DMS153 (cell line): ENCODE measurements at regions not wholly inside any gene's neighbourhood (a gene's known extent, or its start where the extent isn't known, plus 50 kb on each side); places are given as distances from the start of the nearest gene placed in this dataset.

Experiments used
- DNase-seq: peaks from one replicate; lab custom pipeline; 2025; lab: John Stamatoyannopoulos, UW

DNA sequence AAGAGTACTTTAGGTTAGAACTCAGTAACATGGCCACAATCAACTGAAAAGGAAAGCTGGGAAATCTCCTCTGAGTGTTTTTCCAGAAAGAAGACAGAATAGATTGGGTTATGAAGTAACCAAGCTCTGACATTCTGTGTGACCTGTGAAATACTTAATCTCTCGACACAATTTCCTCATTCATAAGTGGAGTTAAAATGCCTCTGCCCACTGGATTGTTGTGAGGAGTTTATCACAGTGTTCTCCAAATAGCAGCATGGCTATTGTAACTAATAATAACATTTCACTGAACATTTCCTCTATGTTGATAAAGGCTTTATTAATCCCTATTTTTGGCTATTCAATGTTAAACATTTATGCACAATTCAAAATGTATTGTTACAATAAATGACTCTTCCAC lies 311.0 kb downstream of the GABRB2 start:
- no peak for DNase-seq

DNA sequence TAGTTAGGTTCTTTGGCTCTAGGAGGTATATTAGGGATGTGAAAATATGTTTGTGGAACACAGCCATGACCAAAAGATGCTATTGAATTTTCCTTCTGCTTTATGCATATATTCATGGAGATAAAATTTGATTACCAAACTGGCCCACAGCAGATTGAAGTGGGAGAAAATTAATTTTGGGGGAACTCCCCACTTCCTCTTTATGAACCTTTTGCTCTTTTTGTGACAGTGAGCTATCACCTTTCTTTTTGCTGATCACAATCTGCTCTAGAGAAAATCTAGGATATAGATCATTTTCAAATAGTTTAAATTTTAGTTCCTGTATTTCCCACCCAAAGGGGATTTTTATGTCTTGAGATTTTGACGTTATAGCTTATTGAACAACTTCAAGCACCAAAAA lies 313.0 kb downstream of the GABRB2 start:
- no peak for DNase-seq

DNA sequence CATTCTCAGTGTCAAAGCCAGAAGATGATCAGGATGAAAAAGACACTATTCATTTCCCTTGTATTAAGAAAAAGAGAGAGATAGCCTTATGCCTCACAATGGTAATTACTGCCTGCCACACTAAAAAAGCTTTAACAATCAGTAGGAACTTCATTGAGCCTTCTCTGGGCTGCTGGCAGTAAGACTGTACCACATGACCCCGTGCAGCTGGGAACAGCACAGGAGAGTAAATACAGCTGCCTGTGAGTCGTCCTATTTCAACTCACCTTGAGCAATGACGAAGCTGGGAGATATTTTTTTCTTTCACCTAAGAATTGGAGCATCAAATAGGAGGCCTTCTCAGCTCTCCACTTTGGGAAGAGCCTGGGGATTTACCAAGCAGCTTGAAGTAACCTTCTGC lies 316.3 kb downstream of the GABRB2 start:
- peak; percentile 42 for DNase-seq

DNA sequence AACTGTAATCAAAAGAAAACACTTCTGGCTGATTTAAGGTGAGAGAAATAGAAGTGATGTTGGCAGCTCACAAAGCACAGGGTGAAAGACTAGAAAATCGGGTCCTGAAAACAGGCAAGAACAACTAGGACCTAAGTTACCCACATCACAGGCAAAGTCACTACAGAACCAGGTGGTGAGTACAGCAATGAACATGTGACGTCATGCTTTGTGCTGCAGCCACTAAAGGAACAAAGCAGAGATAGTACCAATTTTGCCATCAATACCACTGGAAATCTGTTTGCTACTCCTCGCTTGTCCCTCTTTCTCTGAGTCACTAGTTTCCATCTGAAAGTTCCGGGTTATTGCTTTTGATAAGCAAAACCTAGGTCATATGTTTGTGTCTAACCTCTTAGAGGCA lies 326.7 kb downstream of the GABRB2 start:
- DNase-seq = no peak

DNA sequence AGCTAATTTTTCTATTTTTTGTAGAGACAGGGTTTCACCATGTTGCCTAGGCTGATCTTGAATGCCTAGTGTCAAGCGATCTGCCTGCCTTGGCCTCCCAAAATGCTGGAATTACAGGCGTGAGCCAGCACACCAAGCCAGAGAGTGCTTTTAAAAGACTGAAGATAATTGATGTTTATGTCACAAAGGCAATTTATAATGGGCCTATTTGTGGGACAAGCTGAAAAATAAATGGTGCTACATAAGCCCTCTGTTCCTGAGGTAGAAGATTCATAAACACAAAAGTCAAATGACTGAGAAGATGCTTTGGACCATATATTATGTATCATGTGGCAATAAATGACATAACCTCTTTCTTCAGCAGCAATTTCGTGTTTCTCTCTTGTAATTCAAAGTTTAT lies 329.6 kb downstream of the GABRB2 start:
- no peak for DNase-seq

DNA sequence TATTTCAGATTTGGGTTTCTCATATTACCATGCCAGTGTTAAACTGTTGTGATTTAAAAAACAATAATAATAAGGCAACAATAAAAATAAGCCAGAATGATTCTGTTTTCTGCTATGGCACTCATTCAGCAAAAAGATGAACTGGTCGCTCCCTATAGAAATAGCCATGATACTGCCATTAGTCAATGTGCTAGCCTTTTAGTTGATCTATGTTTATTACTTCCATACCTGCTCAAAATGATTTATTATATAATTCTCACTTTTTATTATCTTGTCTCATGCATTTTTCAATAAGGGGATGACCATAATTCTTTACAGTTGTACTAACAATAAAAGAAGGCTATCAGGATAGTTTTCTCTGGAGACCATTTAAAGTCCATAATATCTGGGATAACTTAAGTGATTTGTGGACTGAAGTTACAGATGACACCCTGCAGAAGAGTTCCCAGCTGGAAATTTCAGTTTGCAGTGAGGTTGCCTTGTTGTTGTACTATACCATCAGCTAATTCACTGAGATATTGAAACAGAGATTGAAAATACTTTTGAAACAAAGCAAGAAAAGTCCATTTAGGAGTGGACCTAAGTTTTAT lies 334.3 kb downstream of the GABRB2 start:
- DNase-seq = no peak

DNA sequence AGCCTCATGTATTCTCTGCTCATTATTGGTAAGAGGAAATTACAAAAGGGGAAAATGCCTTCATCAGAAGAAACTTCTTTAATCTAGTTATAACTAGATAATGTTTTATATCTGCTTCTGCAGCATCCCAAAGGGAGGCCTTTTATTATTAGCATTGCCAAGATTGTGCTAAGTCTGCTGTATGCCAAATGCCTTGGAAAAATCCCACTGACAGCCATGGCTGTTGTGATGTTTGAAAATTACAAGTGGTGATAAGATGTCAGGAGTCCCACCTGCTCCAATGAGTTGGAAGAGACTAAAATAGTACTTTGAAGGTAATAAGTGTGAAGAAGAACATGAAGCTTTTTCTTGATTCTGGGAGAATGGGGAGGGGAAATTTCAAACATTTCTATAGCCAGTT lies 345.0 kb downstream of the GABRB2 start:
- no peak for DNase-seq

DNA sequence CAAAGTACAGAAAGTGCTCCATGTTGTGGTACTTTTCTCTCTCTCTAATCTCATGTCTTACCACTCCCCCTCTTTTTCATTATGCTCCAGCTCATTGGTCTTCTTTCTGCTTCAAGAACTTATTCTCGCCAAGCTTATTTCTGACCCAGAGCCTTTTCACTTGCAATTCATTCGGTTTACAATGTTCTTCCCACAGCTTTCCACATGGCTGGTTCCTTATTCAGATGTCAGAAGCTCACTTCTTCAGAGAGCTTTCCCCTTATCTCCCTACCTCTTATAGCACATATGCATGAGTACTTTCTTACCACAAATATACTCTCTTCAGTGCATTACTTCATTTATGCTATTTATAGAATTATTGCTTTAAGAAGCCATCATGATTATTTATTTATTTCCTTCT lies 338.8 kb upstream of the ATP10B start:
- DNase-seq = no peak

DNA sequence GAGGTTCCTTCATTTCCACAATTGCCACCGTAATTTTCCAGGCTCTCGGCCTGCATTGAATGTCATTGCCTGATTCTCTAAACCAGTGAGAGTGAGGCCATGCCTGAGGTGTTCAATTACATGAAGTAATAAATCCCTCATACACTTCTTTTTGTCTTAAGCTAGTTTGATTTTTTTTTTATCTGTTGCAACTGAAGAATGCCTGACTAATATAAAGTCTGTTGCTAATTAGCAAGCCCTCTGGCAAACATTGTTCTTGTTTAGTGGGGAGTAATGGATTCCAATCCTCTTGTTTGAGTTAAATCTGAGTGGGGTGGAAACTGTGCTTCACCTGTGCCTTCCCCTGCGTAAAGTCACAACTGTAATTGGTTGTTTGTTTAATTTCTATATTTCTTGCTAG lies 338.1 kb upstream of the ATP10B start:
- no peak for DNase-seq

DNA sequence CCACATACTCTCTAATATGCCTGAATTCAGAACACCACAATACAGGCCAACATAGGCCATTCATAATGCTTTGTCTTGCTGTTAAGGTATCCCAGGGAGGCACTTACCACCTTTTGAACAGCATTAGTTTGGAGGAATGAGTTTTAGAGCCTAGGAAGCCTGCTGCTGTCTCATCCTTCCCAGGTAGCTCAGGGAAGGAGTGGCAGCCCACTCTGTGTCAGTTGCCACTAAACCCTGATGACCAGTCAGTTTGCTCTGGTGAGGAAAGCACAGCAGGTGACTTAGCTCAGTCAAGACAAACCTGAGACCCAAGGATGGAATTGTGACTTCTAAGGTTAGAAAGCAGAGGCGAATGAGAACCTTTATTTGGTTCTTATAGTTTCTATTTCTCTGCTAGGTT lies 337.4 kb upstream of the ATP10B start:
- no peak for DNase-seq

DNA sequence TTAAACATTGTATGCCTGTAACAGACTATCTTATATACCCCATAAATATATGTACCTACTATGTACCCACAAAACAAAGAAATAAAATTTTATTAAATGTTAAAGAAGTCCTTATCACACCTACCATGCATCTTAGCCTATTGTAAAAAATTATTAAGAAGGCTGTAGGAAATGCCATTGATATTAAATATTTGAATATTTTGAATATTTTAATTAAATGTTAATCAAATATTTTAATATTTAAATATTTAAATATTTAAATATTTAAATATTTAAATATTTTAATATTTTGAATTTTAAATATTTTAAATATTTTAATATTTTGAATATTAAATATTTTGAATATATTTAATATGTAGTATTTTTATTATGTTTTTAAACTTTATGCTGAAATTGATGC lies 331.5 kb upstream of the ATP10B start:
- DNase-seq = no peak

DNA sequence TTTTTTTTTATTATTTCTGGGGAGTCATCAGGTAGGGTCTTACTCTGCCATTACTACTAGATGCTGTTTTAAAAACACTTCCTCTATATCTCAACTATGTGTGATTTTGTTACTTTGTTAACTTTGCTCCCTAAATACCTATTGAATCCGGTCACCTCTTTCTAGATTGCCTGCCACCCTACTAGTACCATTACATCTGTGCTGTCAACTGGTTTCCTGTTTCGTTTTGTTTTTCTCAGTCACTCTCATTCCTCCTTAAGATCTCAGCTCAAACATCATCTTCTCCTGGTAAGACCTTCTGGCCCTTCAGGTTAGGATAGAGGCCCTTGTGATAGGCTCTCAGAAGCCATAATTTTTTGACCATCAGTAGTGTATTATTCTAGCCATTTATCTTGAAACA lies 324.2 kb upstream of the ATP10B start:
- DNase-seq = no peak

DNA sequence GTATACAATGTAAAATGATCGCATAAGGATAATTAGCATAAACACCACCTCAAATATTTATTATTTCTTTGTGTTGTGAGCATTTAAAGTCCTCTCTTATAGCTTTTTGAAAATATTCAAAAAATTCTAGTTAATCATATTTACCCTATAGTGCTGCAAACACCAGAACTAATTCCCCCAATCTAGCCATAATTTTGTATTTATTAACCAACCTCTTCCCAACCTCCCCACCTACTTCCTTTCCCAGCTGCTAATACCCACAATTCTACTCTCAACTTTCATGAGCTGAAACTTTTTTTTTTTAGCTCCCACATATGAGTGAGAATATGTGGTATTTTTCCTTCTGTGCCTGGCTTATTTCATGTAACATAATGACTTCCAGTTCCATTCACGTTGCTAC lies 317.8 kb upstream of the ATP10B start:
- no peak for DNase-seq

DNA sequence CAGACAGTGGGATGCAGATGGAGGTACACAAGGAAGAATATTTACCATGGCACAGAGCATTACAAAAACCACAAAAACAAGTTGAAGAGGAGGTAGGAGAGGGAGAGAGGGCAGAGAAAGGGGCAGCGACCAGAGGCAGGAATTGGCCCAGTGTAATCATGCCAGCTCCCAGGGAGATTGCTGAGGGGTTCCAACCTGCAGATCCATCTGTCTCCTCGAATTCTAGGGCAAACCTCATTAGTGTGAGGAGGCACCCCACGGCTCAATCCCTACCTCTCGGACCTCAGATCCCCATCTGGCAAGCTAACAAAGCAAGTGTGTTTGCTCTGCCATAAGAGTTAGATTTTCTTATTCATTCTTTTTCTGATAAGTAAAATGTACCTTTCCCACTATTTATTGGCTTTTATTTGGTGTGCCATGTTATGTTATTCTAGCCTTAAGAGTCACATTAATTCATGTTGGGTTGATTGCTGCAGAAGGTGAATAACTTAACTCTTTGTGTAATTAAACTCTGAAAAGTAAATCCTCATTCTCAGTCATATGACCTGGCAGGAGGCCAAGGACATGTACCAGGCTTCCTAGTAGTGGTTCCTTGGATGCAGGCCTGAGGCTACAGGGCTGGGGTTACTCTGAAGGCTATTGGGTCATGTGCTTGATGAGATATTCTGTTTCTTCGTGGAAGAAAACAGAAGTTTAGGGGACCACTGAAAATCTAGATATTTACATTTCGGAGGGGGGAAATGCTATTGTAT lies 315.2 kb upstream of the ATP10B start:
- DNase-seq = peak; percentile 18

DNA sequence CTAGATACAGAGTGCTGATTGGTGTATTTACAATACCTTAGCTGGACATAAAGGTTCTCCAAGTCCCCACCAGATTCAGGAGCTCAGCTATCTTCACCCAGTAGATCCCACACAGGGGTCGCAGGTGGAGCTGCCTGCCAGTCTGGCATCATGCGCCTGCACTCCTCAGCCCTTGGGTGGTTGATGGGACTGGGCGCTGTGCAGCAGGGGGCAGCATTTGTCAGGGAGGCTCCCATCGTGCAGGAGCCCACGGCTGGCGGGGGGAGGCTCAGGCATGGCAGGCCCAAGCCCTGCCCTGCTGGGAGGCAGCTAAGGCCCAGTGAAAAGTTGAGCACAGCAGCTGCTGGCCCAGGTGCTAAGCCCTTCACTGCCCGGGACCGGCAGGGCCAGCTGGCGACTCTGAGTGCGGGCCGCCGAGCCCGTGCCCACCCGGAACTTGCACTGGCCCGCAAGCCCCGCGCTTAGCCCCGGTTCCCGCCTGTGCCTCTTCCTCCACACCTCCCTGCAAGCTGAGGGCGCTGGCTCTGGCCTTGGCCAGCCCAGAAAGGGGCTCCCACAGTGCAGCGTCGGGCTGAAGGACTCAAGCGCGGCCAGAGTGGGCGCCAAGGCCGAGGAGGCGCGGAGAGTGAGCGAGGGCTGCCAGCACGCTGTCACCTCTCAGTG lies 314.1 kb upstream of the ATP10B start:
- DNase-seq = no peak

DNA sequence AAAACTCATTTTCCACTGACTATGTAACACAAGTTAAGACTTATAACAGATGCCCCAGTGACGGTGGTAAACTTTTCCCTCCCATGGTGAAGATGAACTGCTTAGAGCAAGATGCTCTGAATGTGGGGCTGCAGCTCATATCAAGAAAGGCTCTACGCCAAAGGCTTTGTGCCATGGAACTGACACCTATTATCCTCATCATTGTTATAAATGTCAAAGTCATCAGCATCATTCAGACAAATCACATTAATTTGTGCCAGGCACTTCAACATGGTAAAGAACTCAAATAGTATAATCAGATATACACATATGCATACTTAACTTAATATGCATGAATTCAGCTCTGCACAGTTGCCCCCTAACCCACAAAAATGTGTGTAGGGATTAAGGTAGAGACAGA lies 305.9 kb upstream of the ATP10B start:
- DNase-seq = no peak

DNA sequence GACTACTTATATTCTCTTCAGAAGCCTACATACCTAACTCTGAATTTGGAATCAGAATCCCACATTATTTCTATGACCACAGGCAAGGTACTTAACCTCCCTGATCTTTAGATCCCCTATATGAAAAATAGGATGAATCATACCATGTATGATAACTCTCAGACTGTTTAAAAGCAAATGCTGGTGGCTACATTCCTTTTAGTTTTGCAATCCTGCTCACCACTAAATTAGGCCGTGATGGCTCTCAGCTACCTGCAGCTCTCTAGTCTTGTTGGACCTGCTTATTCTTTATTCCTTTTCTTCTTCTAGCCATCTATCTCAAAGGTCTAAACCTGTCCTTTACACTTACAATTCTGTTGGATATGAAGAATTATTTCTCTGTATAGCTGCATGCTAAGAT lies 303.4 kb upstream of the ATP10B start:
- DNase-seq = no peak

DNA sequence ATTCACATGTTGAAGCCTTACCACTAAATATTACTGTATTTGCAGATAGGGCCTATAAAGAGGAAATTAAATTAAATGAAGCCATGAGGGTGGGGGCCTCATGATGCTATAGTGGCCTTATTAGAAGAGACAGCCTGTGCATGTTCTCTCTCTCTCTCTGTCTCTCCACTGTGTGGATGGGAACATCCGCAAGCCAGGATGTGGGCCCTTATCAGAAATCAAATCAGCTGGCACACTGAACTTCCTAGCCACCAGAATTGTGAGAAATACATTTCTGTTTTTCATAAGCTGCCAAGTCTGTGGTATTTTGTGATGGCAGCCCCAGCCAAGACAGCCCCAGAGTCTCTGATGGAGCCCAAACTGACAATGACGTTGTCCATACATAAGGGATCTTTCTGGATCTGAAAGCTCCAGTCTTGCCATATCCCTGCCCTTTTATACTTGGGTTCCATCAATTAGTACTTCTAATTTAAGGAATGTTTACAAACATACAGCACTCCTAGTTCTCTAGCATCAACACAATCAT lies 300.5 kb upstream of the ATP10B start:
- DNase-seq = no peak

DNA sequence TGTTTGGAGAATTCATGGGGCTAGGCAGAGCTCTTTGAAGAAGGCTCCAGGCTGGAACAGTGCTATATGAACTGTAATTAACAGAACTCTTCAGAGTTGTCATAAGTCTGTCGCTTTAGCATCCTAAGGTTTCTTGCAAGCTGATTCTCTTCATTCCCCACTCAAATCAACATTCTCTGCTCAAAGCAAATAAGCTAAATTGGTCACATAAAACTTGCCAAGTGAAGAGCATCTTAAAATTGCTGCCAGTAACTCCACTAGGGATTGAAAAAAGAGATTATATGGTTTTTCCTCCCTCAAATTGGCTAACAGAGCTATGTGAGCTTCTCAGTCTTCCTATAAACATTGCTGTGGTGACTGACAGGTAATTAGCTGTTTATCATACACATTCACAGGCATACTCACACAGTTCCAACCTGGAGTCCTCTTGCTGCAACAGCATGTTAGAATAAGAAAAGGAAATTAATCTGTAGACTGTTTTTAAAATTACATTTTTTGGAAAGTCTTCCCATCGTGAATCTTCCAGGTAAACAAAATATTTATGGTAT lies 298.5 kb upstream of the ATP10B start:
- DNase-seq = no peak

DNA sequence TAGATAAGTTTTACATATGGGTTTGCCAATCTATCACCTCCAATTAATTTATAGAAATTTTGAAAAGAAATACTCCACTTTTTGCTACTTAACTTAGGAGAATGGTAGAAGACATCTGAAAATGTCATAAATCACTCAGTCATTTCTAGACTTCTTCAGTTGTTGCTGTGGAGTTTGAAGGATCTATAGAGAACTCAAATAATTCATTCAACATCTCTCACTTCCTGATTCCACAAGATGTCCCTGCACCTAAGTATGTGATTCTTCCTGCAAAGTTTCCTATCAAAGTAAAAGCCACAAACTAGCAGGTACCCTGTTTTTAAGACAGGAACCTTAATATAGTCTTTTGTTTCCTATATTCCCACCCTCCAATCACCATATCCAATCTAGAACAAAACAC lies 297.1 kb upstream of the ATP10B start:
- DNase-seq = no peak

DNA sequence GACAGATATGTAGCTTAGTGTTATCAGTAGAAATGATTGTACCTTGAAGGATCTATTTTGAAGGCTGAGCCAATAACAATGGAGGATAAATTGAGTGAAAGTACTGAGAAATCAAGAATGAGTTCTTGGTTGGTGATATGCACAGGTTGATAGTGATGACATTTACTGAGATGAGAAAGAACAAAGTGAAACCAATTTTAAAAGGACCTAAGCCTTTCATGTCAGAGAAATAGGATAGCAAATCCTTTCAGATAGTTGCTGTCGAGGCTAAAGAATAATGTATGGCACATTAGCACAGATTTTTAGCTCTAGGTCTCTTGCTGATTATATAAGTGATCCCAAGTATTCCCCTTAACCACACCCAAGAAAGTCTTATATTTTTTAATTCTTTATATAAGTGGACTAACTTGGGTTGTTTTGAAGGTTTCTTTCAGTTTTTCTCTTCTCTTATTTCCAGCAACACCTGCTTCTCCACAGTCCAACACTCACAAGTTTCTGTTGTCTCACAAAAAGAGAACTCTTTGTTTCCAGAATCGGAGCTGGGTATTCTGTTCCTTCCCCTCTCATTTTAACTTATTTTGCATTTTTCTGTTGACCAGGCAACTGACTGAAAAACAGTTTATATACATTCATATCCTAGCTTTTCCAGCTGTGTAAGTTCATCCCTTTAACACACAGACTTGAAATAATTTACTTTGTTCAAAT lies 286.9 kb upstream of the ATP10B start:
- DNase-seq = no peak

DNA sequence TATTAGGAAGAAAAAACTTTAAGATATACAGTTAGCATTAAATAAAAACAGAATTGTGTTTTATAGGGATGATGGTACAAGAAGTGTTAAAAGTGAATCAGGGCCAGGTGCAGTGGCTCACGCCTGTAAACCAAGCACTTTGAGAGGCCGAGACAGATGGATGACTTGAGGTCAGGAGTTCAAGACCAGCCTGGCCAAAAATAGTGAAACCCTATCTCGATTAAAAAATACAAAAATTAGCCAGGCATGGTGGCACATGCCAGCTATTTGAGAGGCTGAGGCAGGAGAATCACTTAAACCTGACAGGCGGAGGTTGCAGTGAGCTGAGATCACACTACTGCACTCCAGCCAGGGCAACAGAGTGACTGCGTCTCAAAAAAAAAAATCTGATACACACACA lies 282.9 kb upstream of the ATP10B start:
- no peak for DNase-seq
